Motor neuron (in vitro differentiated cells): ENCODE measurements at regions not wholly inside any gene's neighbourhood (a gene's known extent, or its start where the extent isn't known, plus 50 kb on each side); places are given as distances from the start of the nearest gene placed in this dataset.
"Not testable (repeated sequence)": the region's sequence is repeated elsewhere in the genome, so short reads cannot be mapped to it uniquely, and the experiment has no call there.

ENCODE experiments used
- ATAC-seq, 8 experiments: fragments of 200-7000 bp; cut with Tn5 transposase; replicated peaks in 6 of 8; 2 replicates each; pipeline ENCODE4 v1.8.0; 2021; ENCODE audit warnings: mild to moderate bottlenecking in 8 of 8, moderate library complexity in 8 of 8
- H3K27ac ChIP-seq, 2 donors: fragments of 250-450 bp; sonication (Bioruptor Pico); 2 replicates each; pipeline ENCODE4 v1.9.0; 2021; ENCODE audit warnings: antibody characterized with exemption in 2 of 2, mild to moderate bottlenecking in 2 of 2, moderate library complexity in 1 of 2
- H3K4me1 ChIP-seq, 2 donors: fragments of 250-450 bp; sonication (Bioruptor Pico); replicated peaks in 1 of 2; 2 replicates each; pipeline ENCODE4 v1.6.1; 2021; ENCODE audit warnings: antibody characterized with exemption in 2 of 2, mild to moderate bottlenecking in 2 of 2, moderate library complexity in 1 of 2
- H3K4me3 ChIP-seq, 5 donors: fragments of 250-450 bp; sonication (Bioruptor Pico); 2 replicates each; pipeline ENCODE4 v1.9.0; 2021; ENCODE audit warnings: antibody characterized with exemption in 5 of 5, mild to moderate bottlenecking in 5 of 5, moderate library complexity in 4 of 5
- WGBS, 10 experiments: fragments of 450-650 bp; shearing (Covaris generic); methylation state at CpG; one replicate each; pipeline ENCODE4 v1.0.0; 2022; 5-methylcytosine and 5-hydroxymethylcytosine counted together
- in situ Hi-C, 9 experiments: fragments of 400-800 bp; cut with MboI; loops; one replicate each; pipeline ENCODE4 v1.15.0; 2021; ENCODE audit warnings: low sequenced_read_pairs in 9 of 9, low pct_unique_long_range_greater_than_20kb in 2 of 9; ENCODE audit not compliant: unreplicated experiment in 9 of 9

DNA sequence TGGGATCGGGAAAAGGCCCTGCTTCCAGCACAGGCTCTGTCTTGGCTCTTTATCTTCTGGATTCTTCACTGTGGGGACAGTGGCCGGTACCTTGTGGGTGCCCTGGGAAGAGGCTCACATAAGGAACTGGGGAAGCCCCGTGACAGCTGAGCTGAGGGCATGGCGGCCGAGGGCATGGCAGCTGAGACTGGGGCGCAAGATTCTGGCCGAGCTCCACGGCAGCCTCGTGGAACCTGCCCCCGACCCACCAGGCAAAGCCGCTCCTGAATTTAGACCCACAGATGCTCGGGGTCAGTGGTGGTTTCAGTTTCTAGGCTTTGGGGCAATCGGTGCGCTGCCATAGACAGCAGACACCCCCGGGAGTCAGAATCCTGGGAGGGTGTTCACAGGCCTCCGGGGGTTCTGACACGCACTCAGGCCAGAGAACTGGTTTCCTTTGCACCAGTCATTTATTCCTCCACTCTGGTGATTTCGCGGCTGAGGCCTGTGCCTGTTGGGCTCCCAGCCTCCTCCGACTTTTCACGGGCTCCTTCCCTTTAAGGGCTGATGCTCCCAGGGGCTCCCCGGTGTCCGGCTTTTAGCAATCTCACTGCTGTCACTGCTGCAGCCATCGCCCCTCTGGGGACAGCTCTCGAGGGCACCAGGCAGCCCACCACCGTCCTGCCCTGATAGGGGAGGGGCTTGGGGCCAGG, 117.6 kb downstream of the TEX29 start:
- in situ Hi-C loops, result no loop called here
- WGBS, 10 experiments, result 80 to 100% (median 86%) methylated on average over 1 to 11 of the region's 26 CpGs; no CpG with 5 or more reads in 6 of the 10 experiments
- H3K4me1 ChIP-seq, result no peaks in the 10 kb centered on the region
- H3K4me3 ChIP-seq, result no peak overlapping the region
- ATAC-seq, result no peak
- no peak overlapping the region for H3K27ac ChIP-seq

DNA sequence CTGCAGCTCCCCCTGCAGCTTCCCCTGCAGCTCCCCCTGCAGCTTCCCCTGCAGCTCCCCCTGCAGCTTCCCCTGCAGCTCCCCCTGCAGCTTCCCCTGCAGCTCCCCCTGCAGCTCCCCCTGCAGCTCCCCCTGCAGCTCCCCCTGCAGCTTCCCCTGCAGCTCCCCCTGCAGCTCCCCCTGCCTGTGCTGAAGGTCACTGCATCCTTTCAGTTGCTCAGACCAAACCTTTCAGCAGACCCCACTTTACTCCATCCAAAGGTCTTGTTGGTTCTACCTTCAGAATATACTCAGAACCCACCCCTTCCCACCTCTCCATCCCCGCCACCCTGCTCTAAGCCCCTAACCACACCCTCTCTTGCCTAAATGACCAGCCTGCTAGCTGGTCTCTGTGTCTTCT, 120.0 kb downstream of the TEX29 start:
- no CpG with 5 or more reads among the region's 1 CpG for whole genome bisulfite sequencing, 10 experiments
- H3K4me1 ChIP-seq, ATAC-seq, H3K4me3 ChIP-seq, H3K27ac ChIP-seq, in situ Hi-C loops: not testable (repeated sequence)

DNA sequence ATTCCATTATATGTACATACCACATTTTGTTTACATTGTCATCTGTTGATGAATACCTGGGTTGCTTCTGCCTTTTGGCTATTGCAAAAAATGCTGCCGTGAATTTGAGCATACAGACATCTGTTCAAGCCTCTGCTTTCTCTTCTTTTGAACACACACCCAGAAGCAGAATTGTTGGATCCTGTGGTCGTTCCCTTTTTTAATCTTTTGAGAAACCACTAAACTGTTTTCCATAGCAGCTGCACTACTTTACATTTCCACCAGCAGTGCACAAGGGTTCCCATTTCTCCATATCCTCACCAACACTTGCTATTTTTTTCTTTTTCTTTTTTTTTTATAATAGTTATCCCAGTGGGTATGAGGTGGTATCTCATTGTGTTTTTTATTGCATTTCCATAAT, 123.5 kb downstream of the TEX29 start:
- Histone ChIP-seq H3K4me3 (no peak overlapping the region), H3K4me1 (no peaks in the 10 kb centered on the region), H3K27ac (no peak overlapping the region)
- in situ Hi-C loops, result no loop called here
- peak in 1 of 8 experiments; percentile 51 for ATAC-seq
- 0 to 83% (median 48%) methylated on average over 1 to 2 of the region's 2 CpGs; no CpG with 5 or more reads in 1 of the 10 experiments for WGBS, 10 experiments

DNA sequence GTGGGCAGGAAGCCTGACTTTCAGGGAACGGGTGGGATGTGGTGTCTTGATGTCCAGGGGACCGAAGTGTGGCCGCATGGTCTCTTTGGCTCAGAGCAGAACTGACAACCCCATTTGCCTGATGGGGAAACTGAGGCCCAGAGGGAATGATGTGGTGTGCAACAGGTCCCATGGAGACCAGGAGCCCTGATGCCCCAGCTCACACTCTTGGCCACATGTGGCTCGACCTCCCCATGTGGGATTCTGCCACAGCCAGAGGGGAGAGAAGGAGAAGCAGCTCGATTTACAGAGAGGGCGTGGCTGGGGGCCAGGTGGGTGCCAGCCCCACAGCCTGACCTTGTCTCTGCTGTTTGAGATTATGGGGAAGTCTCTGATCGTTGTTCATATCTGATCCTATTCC, 128.1 kb downstream of the TEX29 start:
- peaks cover 7 to 15% of the 10 kb centered on the region in 2 donors for H3K4me1 ChIP-seq
- H3K4me3 ChIP-seq, result no peak overlapping the region
- H3K27ac ChIP-seq, result no peak overlapping the region
- in situ Hi-C loops, result no loop called here
- no peak for ATAC-seq
- WGBS, 10 experiments, result 80 to 95% methylated on average over 3 to 4 of the region's 7 CpGs; no CpG with 5 or more reads in 8 of the 10 experiments

DNA sequence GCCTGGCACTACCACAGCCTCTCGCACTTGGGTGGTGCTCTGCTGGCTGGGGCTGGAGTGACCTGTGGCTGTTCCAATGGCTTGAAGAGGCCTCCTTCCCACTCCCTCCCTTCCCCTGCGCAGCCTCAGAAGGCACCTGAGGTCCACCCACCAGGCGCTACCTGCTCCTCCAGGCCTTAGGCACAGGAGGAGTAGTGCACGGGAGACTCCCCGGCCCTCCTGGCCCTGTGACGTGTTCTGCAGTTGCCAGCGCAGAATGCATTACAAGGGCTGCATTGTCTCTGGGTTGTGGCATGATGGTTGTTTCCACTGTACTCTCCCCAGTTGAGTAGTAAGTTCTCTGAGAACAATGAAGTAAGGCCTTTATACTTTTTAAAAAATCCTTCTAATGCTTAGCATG, 128.6 kb downstream of the TEX29 start:
- Histone ChIP-seq H3K4me3 (no peak overlapping the region), H3K27ac (no peak overlapping the region), H3K4me1 (peaks cover 7 to 15% of the 10 kb centered on the region in 2 donors)
- in situ Hi-C loops, result no loop called here
- 31 to 95% (median 93%) methylated on average over 3 to 6 of the region's 7 CpGs; no CpG with 5 or more reads in 5 of the 10 experiments for WGBS, 10 experiments
- no peak for ATAC-seq

DNA sequence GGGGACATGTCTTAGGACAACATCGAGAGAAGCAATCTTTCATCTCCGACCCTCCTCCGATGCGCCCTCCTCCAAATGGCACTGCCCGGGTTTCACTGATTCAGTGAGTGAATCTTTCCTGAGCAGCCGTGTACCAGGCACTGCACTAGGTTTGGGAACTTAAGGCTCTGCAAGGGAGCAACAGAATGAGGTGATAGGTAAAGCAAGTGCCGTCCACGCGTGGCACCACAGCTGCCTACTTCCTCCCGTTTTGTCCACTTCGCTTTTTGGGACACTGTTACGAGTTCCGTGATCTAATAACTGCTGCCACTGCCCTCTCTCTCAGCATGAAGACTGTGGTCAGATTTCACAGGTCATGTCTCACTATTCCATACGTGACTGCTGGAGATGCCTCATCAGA, 131.0 kb downstream of the TEX29 start:
- Histone ChIP-seq H3K4me3 (no peak overlapping the region), H3K4me1 (peaks cover 7 to 15% of the 10 kb centered on the region in 2 donors), H3K27ac (peak overlapping the region in 1 of 2 donors; percentile 7)
- in situ Hi-C loops, result loop anchor here in 5 of 9 experiments (25.0 kb wide), 2 partner anchors 986 to 1161 kb away; no protein-coding TSS in a partner anchor
- 39 to 100% (median 89%) methylated on average over 1 to 11 of the region's 14 CpGs; no CpG with 5 or more reads in 2 of the 10 experiments for WGBS, 10 experiments
- ATAC-seq, result peak in 3 of 8 experiments; percentile 13

DNA sequence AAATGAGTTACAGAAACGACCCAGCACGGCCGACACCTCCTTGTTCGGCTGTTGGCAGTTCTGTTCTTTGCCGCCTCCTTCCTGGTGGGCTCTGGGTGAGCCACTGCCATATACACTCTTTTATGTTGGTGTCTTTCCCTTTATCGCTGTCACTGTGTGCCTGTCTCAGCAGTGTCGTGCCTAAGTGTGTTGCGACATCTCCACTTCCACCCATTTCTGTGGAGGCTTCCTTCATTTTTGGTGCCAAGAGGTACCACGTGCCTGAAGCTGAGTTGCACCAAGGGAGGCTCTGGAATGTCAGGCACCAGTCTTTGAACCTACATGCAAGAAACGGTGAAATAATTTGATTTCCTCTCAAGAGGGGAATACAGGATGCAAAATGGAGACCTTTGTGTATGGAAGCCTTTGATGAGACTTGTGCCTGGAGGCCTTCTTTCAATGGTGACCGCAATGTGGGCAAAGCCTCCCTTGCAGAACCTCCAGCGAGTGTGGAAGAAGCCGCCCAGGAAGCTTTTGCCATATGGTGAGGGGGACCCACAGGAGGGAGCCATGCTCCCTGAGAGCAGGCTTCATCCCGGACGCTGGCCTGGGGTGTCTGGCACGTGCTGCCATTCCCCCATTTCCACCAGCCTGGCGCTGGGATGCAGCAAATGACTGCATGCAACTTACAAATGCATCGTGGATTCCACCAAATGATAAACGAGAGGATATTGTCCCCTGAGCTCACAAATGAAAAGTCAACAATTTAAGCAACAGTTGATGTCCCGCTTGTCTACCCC, 136.2 kb downstream of the TEX29 start:
- in situ Hi-C loops, result loop anchor here in 5 of 9 experiments (25.0 kb wide), 2 partner anchors 981 to 1156 kb away; no protein-coding TSS in a partner anchor
- WGBS, 10 experiments, result 40 to 90% (median 69%) methylated on average over 4 to 16 of the region's 20 CpGs; no CpG with 5 or more reads in 2 of the 10 experiments
- no peak for ATAC-seq
- Histone ChIP-seq H3K4me3 (no peak overlapping the region), H3K27ac (no peak overlapping the region), H3K4me1 (no peaks in the 10 kb centered on the region)

DNA sequence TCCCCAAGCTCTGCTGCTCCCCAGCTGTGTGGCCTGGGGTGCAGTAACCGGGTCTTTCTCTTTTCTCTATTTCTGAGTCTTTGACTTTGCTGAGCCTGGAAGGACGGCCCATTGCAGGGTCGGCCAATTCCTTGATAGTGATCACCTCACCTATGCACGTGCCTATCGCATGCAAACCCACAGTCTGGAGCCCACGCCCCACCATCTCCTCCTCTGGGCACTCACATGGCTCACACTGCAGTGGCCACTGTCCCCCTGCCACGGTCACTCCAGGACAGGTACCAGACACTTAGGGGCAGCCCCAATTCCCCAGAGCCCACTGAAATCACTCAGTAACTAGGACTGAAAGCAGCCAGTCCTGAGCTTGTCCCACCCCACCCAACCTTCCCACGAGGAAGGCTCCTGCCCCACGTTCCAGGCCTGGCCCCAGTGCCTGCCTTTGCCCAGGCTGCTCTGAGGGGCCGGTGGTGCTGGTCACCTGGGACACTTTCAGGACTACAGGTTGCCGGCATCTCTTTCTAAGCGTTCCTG, 137.6 kb downstream of the TEX29 start:
- H3K4me3 ChIP-seq, result no peak overlapping the region
- no peaks in the 10 kb centered on the region for H3K4me1 ChIP-seq
- no peak overlapping the region for H3K27ac ChIP-seq
- WGBS, 10 experiments, result 29 to 100% (median 71%) methylated on average over 1 to 3 of the region's 12 CpGs; no CpG with 5 or more reads in 6 of the 10 experiments
- in situ Hi-C loops, result loop anchor here in 5 of 9 experiments (25.0 kb wide), 2 partner anchors 979 to 1154 kb away; no protein-coding TSS in a partner anchor
- no peak for ATAC-seq

DNA sequence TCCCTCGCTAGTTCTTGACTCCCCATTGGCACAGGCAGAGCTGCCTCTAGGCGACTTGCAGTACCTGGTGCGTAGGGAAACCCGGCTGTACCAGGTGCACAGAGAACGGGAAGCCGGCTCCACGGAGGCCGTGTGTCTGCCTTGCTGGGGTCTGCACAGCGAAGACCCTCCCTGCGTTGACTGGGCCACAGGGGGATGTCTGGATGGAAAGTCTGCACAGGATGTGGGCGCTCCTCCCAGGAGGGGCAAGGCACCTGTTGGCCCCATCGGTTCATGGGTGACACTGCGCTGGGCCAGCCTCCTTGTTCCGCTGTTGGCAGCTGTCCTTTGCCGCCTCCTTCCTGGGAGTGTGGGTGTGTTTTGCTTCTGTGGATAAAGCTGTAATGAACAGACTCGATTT, 138.3 kb downstream of the TEX29 start:
- H3K4me3 ChIP-seq, result no peak overlapping the region
- H3K4me1 ChIP-seq, result no peaks in the 10 kb centered on the region
- 0 to 100% (median 57%) methylated on average over 1 to 4 of the region's 16 CpGs; no CpG with 5 or more reads in 2 of the 10 experiments for WGBS, 10 experiments
- in situ Hi-C loops, result loop anchor here in 5 of 9 experiments (25.0 kb wide), 2 partner anchors 979 to 1154 kb away; no protein-coding TSS in a partner anchor
- H3K27ac ChIP-seq, result no peak overlapping the region
- ATAC-seq, result no peak

DNA sequence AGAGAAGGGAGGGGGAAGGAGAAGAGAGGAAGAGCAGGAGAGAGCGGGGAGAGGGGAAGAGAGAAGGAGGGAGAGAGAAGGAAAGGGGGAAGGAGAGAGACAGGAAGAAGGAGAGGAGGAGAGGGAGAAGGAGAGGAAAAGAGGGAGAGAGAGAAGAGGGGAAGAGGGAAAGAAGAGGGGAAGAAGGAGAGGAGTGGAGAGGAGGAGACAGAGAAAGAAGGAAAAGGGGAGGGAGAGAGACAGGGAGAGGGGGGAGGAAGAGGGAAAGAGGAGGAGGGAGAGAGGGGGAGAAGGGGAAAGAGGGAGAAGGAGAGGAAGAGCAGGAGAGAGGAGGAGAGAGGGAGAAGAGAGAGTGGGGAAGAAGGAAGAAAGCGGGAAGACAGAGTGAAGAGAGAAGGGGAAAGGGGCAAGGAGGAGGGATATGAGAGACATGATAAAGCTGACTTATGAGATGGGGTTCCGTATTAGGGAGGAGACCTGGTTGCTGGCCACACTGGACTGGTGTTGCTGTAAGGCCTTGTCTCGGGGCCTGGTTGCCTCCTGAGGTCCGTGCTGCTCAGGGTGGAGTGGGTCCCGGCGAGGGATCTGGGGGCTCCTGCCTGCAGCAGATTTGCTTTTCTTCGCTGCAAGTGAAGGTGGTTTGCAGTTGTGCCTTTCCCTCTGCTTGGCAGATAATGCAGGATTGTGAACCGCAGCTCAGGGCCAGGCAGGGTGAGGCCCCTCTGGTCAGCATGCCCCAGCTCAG, 139.5 kb downstream of the TEX29 start:
- peak in 3 of 8 experiments; percentile 9 to 18 (median 15) for ATAC-seq
- H3K4me3 ChIP-seq, result no peak overlapping the region
- H3K27ac ChIP-seq, result no peak overlapping the region
- 30 to 100% (median 60%) methylated on average over 1 to 7 of the region's 9 CpGs; no CpG with 5 or more reads in 4 of the 10 experiments for WGBS, 10 experiments
- no peaks in the 10 kb centered on the region for H3K4me1 ChIP-seq
- in situ Hi-C loops, result loop anchor here in 5 of 9 experiments (25.0 kb wide), 2 partner anchors 977 to 1152 kb away; no protein-coding TSS in a partner anchor

DNA sequence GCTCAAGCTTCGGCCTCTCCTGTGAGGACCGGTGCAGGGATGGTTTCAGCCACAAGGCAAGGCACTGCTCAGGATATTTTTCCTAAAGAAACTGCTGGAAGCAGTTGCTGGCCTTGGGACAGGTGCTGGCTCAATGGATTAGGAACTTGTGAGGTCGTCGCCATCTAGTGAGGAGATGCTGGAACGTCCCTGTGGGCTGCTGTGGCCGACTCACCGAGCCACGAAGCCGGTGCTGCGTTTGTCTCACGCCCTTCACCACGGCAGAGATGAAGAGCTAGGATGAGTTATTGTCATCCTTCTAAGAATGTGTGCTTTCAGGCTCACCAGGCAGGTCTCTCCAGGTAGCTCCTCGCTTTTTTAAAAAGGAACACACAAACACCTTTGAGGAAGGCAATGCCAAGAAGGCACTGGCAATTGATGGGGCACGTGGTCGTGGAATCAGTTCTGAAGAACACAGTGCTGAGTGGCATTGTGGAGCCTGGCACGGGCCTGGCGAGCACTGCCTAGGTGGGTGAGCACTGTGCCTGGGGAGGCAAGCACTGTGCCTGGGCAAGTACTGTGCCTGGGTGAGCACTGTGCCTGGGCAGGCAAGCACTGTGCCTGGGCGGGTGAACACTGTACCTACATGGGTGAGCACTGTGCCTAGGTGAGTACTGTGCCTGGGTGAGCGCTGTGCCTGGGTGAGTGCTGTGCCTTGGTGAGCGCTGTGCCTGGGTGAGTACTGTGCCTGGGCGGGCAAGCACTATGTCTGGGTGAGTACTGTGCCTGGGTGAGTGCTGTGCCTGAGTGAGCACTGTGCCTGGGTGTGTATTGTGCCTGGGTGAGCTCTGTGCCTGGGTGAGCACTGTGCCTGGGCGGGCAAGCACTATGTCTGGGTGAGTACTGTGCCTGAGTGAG, 140.4 kb downstream of the TEX29 start:
- Histone ChIP-seq H3K27ac (no peak overlapping the region), H3K4me3 (no peak overlapping the region), H3K4me1 (no peaks in the 10 kb centered on the region)
- ATAC-seq, result peak; percentile 68 to 97 (median 94)
- WGBS, 10 experiments, result 25 to 67% (median 42%) methylated on average over 1 to 10 of the region's 22 CpGs; no CpG with 5 or more reads in 4 of the 10 experiments
- in situ Hi-C loops, result loop anchor here in 5 of 9 experiments (25.0 kb wide), 2 partner anchors 977 to 1152 kb away; no protein-coding TSS in a partner anchor
